Peyer's patch (tissue), 4 donors: ENCODE measurements at regions not wholly inside any gene's neighbourhood (a gene's known extent, or its start where the extent isn't known, plus 50 kb on each side); places are given as distances from the start of the nearest gene placed in this dataset.

Experiments used
- DNase-seq, 3 donors: peaks; one replicate each; pipeline ENCODE4 v3.0.0-alpha.2; 2017 to 2019
- H3K27ac ChIP-seq, 4 donors: fragments of 200-600 bp; sonication (generic); one replicate each; pipeline ENCODE4 v1.5.1; 2016 to 2019
- H3K27me3 ChIP-seq, 2 donors: fragments of 200-600 bp; sonication (generic); one replicate each; pipeline ENCODE4 v1.5.1; 2019
- H3K36me3 ChIP-seq, 3 donors: fragments of 200-600 bp; sonication (generic); one replicate each; pipeline ENCODE4 v1.5.1; 2016 to 2019
- H3K4me1 ChIP-seq, 4 donors: fragments of 200-600 bp; sonication (generic); one replicate each; pipeline ENCODE4 v1.5.1; 2016 to 2019
- H3K4me3 ChIP-seq, 4 donors: fragments of 200-600 bp; sonication (generic); 1 replicate in 3 of 4; 2 replicates in 1 of 4; pipeline ENCODE4 v1.5.1; 2016 to 2019; ENCODE audit warnings: mild to moderate bottlenecking in 1 of 4
- H3K9me3 ChIP-seq, 4 donors: fragments of 200-600 bp; sonication (generic); one replicate each; pipeline ENCODE4 v1.5.1; 2016 to 2019; ENCODE audit warnings: mild to moderate bottlenecking in 1 of 4
- CTCF ChIP-seq, 6 experiments: fragments of 450-650 bp in 4 of 6; fragments of 200-600 bp in 2 of 6; sonication (generic) in 1 of 6; IDR thresholded peaks; one replicate each; pipeline ENCODE4 v1.5.1; 2017 to 2019; ENCODE audit warnings: antibody characterized with exemption in 6 of 6, mild to moderate bottlenecking in 3 of 6, moderate library complexity in 1 of 6
- POLR2A ChIP-seq, 2 donors: fragments of 450-650 bp; IDR thresholded peaks; one replicate each; pipeline ENCODE4 v1.5.1; 2017; ENCODE audit warnings: antibody characterized with exemption in 2 of 2, mild to moderate bottlenecking in 2 of 2, moderate library complexity in 2 of 2

DNA sequence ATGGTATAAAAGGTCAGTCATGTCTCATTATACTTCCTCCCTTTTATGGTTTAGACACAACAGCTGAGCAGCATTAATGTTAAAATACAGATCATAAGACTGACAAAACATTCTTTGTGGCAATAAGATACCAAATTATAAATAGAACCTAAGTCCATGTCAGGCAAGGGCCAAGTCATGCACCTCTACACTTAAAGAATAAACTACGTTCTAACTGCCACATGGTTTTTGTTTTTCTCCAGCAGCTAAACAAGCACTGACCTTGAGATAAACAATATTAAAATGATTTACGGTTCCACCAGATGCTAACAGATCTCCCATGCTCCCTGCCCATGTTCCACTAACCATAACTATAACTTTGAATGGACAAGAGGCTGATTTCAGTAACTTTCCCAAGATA lies 368.6 kb upstream of the TFPI start:
- DNase-seq, result no peak
- no peak overlapping the region for H3K4me3 ChIP-seq
- peaks cover 0 to 3% (median 0%) of the 10 kb centered on the region in 4 donors for H3K4me1 ChIP-seq
- no peaks in the 10 kb centered on the region for H3K27me3 ChIP-seq
- H3K36me3 ChIP-seq, result no peaks in the 10 kb centered on the region
- no peaks in the 10 kb centered on the region for H3K9me3 ChIP-seq
- no peak overlapping the region for H3K27ac ChIP-seq
- no peak for TF ChIP-seq POLR2A (IDR thresholded peaks at IDR 0.05)
- no peak for TF ChIP-seq CTCF (IDR thresholded peaks at IDR 0.05)

DNA sequence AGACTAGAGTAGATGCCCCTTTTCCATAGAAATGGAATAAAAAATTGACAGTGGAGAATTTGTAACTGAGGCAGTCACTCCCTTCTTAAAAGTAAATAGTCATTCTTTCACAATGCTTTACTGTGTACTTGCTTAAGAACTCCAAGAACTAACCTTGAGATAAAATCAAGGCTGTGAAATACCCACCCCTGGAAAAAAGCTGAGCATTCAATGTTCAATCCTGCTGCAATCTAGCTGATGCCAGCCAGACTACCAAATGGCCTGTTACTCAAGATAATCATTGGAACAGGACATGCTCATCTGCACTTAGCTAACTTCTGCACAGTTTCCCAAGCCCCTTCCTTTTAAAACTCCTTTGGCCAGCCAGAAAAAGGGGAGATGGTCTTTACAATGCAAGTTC lies 367.4 kb upstream of the GULP1 start:
- DNase-seq, result no peak
- Histone ChIP-seq H3K27ac (no peak overlapping the region), H3K4me3 (no peak overlapping the region), H3K36me3 (no peaks in the 10 kb centered on the region), H3K9me3 (no peaks in the 10 kb centered on the region), H3K27me3 (no peaks in the 10 kb centered on the region), H3K4me1 (no peaks in the 10 kb centered on the region)
- TF ChIP-seq CTCF (IDR thresholded peaks at IDR 0.05) (no peak), POLR2A (IDR thresholded peaks at IDR 0.05) (no peak)

DNA sequence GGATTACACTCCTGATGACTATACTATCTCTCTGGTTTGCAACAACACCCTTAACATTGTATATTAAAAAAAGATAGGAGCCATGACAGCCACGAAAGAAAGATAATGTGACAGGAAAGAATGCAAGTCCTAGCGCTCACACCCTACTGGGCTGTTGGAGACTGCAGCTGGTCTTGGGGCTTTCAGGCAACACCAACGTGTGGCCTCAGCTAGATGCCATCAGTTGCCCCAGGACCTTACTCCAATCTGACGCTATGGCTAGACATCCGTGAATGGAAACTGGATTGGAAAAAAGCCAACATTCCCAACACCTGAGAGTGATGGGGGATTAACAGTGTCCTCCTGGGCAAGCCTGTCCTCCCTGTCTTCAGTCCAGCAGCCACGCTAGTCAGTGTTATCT lies 357.4 kb upstream of the GULP1 start:
- Histone ChIP-seq H3K9me3 (no peaks in the 10 kb centered on the region), H3K36me3 (no peaks in the 10 kb centered on the region), H3K27me3 (no peaks in the 10 kb centered on the region), H3K4me3 (no peak overlapping the region), H3K27ac (no peak overlapping the region), H3K4me1 (no peaks in the 10 kb centered on the region)
- no peak for DNase-seq
- TF ChIP-seq POLR2A (IDR thresholded peaks at IDR 0.05) (no peak), CTCF (IDR thresholded peaks at IDR 0.05) (no peak)

DNA sequence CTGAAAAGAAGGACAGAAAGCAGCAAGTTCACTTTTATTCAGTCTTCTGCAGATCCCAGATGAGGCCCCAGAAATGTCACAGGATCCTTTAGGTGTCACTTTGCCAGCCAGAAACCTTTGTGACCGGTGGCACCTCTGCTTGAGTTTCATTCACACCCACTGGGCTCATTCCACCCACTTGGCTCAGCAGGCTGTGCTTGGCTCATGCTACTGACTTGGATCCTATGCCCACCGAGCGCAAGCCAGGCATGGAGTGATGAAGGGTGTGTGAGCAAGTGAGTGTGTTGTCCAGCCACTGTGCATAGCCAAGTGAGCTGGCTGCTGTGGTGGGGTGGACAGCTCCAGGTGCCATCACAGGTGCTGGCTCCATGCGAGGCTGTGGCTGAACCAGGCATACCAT lies 357.0 kb upstream of the GULP1 start:
- no peaks in the 10 kb centered on the region for H3K27me3 ChIP-seq
- TF ChIP-seq CTCF (IDR thresholded peaks at IDR 0.05) (no peak), POLR2A (IDR thresholded peaks at IDR 0.05) (no peak)

DNA sequence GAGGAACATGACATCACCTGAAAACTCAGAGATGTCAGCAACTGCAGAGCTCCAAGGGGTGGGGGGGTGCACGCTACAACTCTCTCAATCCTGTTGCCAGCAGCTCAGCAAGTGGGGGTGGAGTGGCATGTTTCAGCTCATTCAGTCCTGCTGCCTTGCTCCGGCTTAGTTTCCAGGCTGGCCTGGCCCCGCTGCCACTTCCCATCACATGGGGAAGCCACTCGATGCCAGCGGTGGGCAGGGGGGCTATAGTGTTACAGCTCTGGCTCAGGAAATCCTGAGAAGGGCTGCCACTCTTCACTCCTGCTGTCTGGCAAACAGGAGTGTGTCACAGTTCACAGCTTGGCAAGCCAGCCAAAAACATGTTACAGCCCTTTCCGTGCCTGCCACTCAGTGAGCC lies 356.5 kb upstream of the GULP1 start:
- H3K4me1 ChIP-seq, result no peaks in the 10 kb centered on the region
- TF ChIP-seq POLR2A (IDR thresholded peaks at IDR 0.05) (no peak), CTCF (IDR thresholded peaks at IDR 0.05) (no peak)
- no peaks in the 10 kb centered on the region for H3K27me3 ChIP-seq
- no peak overlapping the region for H3K4me3 ChIP-seq
- no peaks in the 10 kb centered on the region for H3K9me3 ChIP-seq
- H3K36me3 ChIP-seq, result no peaks in the 10 kb centered on the region
- H3K27ac ChIP-seq, result no peak overlapping the region
- DNase-seq, result no peak

More for the DNA sequence above, 357.0 kb upstream of the GULP1 start:
- Histone ChIP-seq H3K27ac (no peak overlapping the region), H3K36me3 (no peaks in the 10 kb centered on the region), H3K4me3 (no peak overlapping the region), H3K4me1 (no peaks in the 10 kb centered on the region), H3K9me3 (no peaks in the 10 kb centered on the region)
- no peak for DNase-seq

GRCh38 chr2:187936228-187936627 lies 355.4 kb upstream of the GULP1 start:
- Histone ChIP-seq H3K27ac (no peak overlapping the region), H3K27me3 (no peaks in the 10 kb centered on the region), H3K36me3 (no peaks in the 10 kb centered on the region), H3K9me3 (no peaks in the 10 kb centered on the region), H3K4me1 (no peaks in the 10 kb centered on the region), H3K4me3 (no peak overlapping the region)
- TF ChIP-seq POLR2A (IDR thresholded peaks at IDR 0.05), result no peak
- no peak for TF ChIP-seq CTCF (IDR thresholded peaks at IDR 0.05)
- DNase-seq, result no peak
